NCI-H1105 treated with DMSO at 0.1 percent for 48 hours (cell line): ENCODE measurements at regions not wholly inside any gene's neighbourhood (a gene's known extent, or its start where the extent isn't known, plus 50 kb on each side); places are given as distances from the start of the nearest gene placed in this dataset.
A peak's percentile ranks its signal among the peaks of the same experiment; 100 is the strongest.
"Not testable (repeated sequence)": the region's sequence is repeated elsewhere in the genome, so short reads cannot be mapped to it uniquely, and the experiment has no call there.

ENCODE experiments used
- DNase-seq: peaks from one replicate; lab custom pipeline; 2025; lab: John Stamatoyannopoulos, UW

- no peak for DNase-seq
These were observed 98.4 kb upstream of the MAN1A1 start for GRCh38 chr6:119447921-119448320.

- DNase-seq: no peak
These were observed 97.0 kb upstream of the MAN1A1 start for GRCh38 chr6:119446609-119447008.

DNA sequence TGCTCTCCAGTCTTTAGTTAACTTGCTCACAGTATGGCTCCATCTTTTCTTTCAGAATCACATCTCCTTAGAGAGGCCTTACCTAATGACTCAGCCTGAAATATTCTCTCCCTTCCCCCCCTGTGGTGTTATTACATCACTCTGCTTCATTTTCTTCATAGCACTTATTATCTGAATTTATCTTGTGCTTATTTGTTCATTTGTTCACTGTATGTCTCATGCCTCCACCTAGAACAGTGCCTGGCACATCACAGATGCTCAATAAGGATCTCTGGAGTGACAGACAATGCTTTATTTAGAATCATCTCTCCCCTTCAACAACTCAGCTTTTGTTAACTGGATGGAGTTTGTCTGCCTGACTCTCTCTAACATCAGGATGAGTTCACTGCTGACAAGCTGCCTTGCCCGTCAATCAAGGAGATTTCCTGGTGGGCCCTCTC, 96.6 kb upstream of the MAN1A1 start:
- DNase-seq: no peak

- DNase-seq: no peak
These were observed 96.1 kb upstream of the MAN1A1 start for GRCh38 chr6:119445666-119446065.

GRCh38 chr6:119444642-119445557, 95.3 kb upstream of the MAN1A1 start:
- no peak for DNase-seq

GRCh38 chr6:119443993-119444641, 94.6 kb upstream of the MAN1A1 start:
- no peak for DNase-seq

- DNase-seq: peak; percentile 11
These were observed 93.2 kb upstream of the MAN1A1 start for GRCh38 chr6:119442776-119443184.

- DNase-seq: no peak
These were observed 91.4 kb upstream of the MAN1A1 start for GRCh38 chr6:119440953-119441352.

DNA sequence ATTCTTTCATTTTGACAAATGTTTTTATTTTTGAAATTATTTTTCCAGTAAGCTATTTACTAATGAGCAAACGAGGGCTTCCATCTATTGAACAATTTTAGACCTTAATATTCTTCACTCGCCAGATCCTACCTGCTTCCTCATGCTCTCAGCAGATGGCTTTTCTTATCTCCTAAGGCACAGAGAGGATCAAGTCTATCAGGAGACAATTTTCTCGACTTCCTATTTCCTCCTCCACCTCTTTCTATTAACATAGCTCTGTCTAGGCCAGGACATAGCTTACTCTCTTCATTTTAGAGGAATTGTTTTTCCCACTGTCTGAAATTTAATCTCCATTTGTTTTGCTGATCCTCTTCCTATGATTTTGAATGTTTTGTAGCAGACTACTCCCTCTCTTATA, 87.0 kb upstream of the MAN1A1 start:
- no peak for DNase-seq

DNA sequence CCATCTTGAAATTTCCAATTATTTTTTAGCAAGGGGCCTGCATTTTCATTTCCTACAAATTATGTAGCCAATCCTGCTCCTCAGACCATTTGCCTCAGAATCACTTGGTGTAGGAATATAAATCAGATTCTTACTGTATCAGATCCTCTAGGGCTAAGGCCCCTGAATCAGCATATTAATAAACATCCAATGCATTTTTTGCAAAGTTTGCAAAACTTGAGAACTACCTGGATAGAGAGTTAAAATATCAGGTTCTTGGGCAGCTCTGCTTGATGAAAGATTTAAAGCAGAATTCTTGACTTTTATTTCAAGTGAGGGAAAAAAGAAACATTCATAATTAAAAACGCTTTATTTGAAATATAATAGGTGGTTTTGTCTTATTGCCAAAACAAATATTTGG, 82.2 kb upstream of the MAN1A1 start:
- DNase-seq: no peak

DNA sequence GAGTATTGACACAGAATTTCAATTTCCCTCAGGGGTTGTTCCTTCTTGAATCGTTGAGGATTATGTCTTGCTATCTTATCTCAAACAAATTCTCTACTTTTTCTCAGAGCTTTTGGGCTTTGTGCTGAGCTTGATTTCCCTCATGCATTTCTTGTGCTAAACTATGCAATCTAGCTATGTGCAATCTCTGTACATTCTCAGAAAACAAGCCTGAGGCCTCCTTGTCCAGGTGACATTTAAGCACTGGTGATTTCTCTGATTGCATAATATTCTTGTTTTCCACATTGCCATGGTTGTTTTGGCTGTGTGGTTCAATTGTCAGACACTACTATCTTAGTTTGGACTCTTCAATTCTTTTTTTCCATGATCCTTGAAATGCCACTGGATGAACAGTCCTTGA, 81.2 kb upstream of the MAN1A1 start:
- no peak for DNase-seq

GRCh38 chr6:119428633-119429032, 79.1 kb upstream of the MAN1A1 start:
- no peak for DNase-seq

DNA sequence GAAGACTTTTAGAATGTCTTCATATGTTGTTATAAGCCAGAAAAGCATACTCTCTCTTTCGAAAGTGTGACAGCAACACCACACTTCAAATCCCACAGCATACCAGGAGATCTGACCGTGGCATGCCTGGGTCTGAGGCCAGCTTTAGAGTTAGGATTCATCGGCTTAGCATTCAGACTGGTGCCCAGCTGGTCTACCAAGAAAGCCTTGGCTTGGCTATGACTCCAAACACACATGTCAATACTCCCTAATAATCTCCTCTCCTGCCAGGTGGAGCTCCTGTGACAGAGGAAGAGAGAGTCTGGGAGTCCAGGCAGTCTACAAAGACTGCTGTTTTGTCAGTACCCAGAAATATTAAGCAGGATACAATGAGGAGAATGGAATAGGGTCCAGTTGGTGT, 77.1 kb upstream of the MAN1A1 start:
- no peak for DNase-seq

GRCh38 chr6:119423996-119424395, 74.4 kb upstream of the MAN1A1 start:
- DNase-seq: no peak

GRCh38 chr6:119418084-119418483, 68.5 kb upstream of the MAN1A1 start:
- DNase-seq: not testable (repeated sequence)

- no peak for DNase-seq
These were observed 57.6 kb upstream of the MAN1A1 start for GRCh38 chr6:119407156-119407555.

DNA sequence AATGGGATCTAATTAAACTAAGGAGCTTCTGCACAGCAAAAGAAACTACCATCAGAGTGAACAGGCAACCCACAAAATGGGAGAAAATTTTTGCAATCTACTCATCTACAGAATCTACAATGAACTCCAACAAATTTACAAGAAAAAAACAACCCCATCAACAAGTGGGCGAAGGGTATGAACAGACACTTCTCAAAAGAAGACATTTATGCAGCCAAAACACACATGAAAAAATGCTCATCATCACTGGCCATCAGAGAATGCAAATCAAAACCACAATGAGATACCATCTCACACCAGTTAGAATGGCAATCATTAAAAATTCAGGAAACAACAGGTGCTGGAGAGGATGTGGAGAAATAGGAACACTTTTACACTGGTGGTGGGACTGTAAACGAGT, 55.6 kb upstream of the MAN1A1 start:
- DNase-seq: not testable (repeated sequence)
